ENCODE measurements at regions not wholly inside any gene's neighbourhood (a gene's known extent, or its start where the extent isn't known, plus 50 kb on each side); places are given as distances from the start of the nearest gene placed in this dataset.

- Mint-ChIP-seq H3K27ac (no peak overlapping the region), H3K36me3 (no peaks in the 10 kb centered on the region), H3K4me1 (no peaks in the 10 kb centered on the region), H3K4me3 (no peak overlapping the region), H3K9me3 (no peaks in the 10 kb centered on the region), H3K27me3 (ENCODE audit: low read depth in 3 of 3) (peaks cover 2 to 12% (median 5%) of the 10 kb centered on the region in 3 donors)
- DNase-seq: no peak
Measured at GRCh38 chr10:44786286-44786850, 124.8 kb upstream of the TMEM72 start.

GRCh38 chr10:44787480-44788075 lies 123.6 kb upstream of the TMEM72 start:
- Mint-ChIP-seq H3K27ac (no peak overlapping the region), H3K9me3 (no peaks in the 10 kb centered on the region), H3K27me3 (ENCODE audit: low read depth in 3 of 3) (peaks cover 3 to 16% (median 4%) of the 10 kb centered on the region in 3 donors), H3K4me1 (no peaks in the 10 kb centered on the region), H3K4me3 (no peak overlapping the region), H3K36me3 (no peaks in the 10 kb centered on the region)
- DNase-seq: no peak

GRCh38 chr10:44788147-44789129 lies 122.7 kb upstream of the TMEM72 start:
- H3K27me3 Mint-ChIP-seq (ENCODE audit: low read depth in 3 of 3): peaks cover 3 to 16% (median 6%) of the 10 kb centered on the region in 3 donors
- no peak for DNase-seq
- no peak overlapping the region for H3K27ac Mint-ChIP-seq
- no peak overlapping the region for H3K4me3 Mint-ChIP-seq
- H3K9me3 Mint-ChIP-seq: no peaks in the 10 kb centered on the region
- no peaks in the 10 kb centered on the region for H3K36me3 Mint-ChIP-seq
- no peaks in the 10 kb centered on the region for H3K4me1 Mint-ChIP-seq

DNA sequence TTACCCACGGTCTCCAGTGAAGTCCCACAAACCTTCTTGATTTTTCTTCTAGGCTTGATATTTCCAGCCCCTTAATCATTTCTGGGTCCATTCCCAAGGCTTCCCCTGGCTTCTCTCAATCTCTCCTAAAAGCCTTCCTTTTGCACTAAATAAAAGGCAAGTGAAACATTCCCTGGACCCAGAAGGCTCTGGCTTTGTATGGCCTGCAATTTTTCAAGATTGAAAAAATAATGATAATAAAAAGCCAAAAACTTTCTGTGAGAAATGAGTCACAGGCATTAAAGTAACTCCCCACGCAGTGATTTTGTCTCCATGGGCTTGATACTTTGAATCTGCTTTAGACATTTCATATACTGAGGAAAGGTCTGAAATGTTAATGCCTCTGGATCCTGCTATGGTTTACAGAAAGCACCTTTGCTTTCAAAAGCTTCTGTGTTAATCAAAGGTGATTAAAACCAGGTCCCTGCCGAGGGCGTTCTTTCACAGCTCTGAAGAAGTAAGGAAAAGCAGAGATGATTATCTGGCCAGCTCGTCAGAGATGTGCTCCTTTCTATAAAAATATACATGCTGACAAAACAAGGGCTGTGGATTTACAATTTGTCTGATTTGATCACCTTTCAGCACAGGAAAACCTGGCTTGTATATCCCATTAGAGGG lies 118.9 kb upstream of the TMEM72 start:
- Mint-ChIP-seq H3K4me1 (no peaks in the 10 kb centered on the region), H3K4me3 (no peak overlapping the region), H3K9me3 (no peaks in the 10 kb centered on the region), H3K36me3 (no peaks in the 10 kb centered on the region), H3K27ac (no peak overlapping the region), H3K27me3 (ENCODE audit: low read depth in 3 of 3) (peaks cover 3 to 19% (median 10%) of the 10 kb centered on the region in 3 donors)
- DNase-seq: no peak

- Mint-ChIP-seq H3K4me1 (no peaks in the 10 kb centered on the region), H3K9me3 (no peaks in the 10 kb centered on the region), H3K36me3 (no peaks in the 10 kb centered on the region), H3K27me3 (ENCODE audit: low read depth in 3 of 3) (peaks cover 5 to 18% (median 13%) of the 10 kb centered on the region in 3 donors), H3K27ac (no peak overlapping the region), H3K4me3 (no peak overlapping the region)
- no peak for DNase-seq
Measured at GRCh38 chr10:44799966-44800365, 111.2 kb upstream of the TMEM72 start.

GRCh38 chr10:44801383-44802327 lies 109.5 kb upstream of the TMEM72 start:
- DNase-seq: no peak
- no peaks in the 10 kb centered on the region for H3K4me1 Mint-ChIP-seq
- peaks cover 5 to 15% (median 11%) of the 10 kb centered on the region in 3 donors for H3K27me3 Mint-ChIP-seq (ENCODE audit: low read depth in 3 of 3)
- H3K36me3 Mint-ChIP-seq: no peaks in the 10 kb centered on the region
- no peaks in the 10 kb centered on the region for H3K9me3 Mint-ChIP-seq
- no peak overlapping the region for H3K4me3 Mint-ChIP-seq
- no peak overlapping the region for H3K27ac Mint-ChIP-seq

GRCh38 chr10:44803862-44804261 lies 107.3 kb upstream of the TMEM72 start:
- H3K4me3 Mint-ChIP-seq: no peak overlapping the region
- peaks cover 5 to 9% (median 8%) of the 10 kb centered on the region in 3 donors for H3K27me3 Mint-ChIP-seq (ENCODE audit: low read depth in 3 of 3)
- H3K9me3 Mint-ChIP-seq: no peaks in the 10 kb centered on the region
- no peaks in the 10 kb centered on the region for H3K4me1 Mint-ChIP-seq
- H3K36me3 Mint-ChIP-seq: no peaks in the 10 kb centered on the region
- H3K27ac Mint-ChIP-seq: no peak overlapping the region
- no peak for DNase-seq

GRCh38 chr10:44804661-44805060 lies 106.5 kb upstream of the TMEM72 start:
- no peak overlapping the region for H3K4me3 Mint-ChIP-seq
- peaks cover 3 to 9% (median 5%) of the 10 kb centered on the region in 3 donors for H3K27me3 Mint-ChIP-seq (ENCODE audit: low read depth in 3 of 3)

DNA sequence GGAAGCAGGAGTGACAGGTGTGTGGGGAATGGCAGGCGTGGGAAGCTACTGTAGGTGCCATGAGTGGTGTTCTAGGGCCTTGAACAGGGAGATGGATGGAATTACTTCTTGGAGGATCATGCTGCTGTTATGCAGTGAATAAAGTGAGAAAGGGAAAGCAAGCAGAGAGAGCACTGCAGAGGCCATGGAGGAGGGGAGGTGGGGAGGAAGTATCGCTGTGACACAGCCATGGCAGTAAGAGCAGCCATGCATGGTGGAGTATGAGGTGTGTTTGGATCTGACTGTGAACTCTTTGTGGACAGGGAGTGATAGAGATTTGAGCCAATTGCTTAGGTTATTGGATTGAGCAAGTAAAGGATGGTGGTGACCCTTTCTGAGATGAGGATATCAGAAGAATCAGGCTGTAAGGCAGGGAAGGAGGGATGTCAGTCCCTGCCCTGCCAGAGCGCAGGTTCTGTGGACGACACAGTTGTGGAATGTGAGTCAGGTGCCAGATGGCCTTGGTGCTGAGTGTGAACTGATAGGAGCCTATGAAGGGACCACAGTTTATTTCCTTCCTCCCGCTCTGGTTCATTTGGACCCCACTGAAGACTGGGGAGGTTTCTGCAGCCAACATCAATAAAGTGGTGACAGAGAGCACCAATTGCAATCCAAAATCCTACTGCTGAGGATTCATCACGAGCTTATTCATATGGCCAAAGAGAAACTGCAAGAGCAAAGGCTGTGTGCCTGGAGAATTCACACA lies 105.5 kb upstream of the TMEM72 start:
- H3K9me3 Mint-ChIP-seq: no peaks in the 10 kb centered on the region
- no peaks in the 10 kb centered on the region for H3K4me1 Mint-ChIP-seq
- no peak for DNase-seq
- H3K4me3 Mint-ChIP-seq: no peak overlapping the region
- H3K36me3 Mint-ChIP-seq: no peaks in the 10 kb centered on the region
- peaks cover 3 to 10% (median 5%) of the 10 kb centered on the region in 3 donors for H3K27me3 Mint-ChIP-seq (ENCODE audit: low read depth in 3 of 3)
- peak overlapping the region in 1 of 6 donors; percentile 2 for H3K27ac Mint-ChIP-seq

More at GRCh38 chr10:44804661-44805060, 106.5 kb upstream of the TMEM72 start:
- Mint-ChIP-seq H3K4me1 (no peaks in the 10 kb centered on the region), H3K27ac (no peak overlapping the region), H3K36me3 (no peaks in the 10 kb centered on the region), H3K9me3 (no peaks in the 10 kb centered on the region)
- DNase-seq: no peak

DNA sequence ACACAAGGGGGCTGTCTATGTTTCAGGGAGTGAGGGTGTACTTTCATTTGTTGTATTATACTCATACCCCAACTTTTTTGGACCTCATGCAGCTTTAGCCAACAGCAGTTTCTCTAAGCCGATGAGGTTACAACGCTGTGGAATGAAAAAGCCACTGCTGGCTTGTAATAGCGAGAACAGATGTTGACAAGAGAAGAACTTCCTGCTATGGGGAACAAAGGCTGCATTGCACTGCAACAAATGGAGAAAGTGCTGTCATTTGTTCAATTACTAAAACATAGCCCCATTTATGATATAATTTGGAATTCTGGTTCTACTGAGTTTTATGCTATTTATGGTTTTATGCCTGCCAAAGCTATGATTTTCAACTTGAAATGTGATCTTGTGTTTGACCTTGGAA lies 104.2 kb upstream of the TMEM72 start:
- Mint-ChIP-seq H3K27ac (no peak overlapping the region), H3K27me3 (ENCODE audit: low read depth in 3 of 3) (peaks cover 3 to 8% (median 5%) of the 10 kb centered on the region in 3 donors), H3K9me3 (no peaks in the 10 kb centered on the region), H3K4me3 (no peak overlapping the region), H3K4me1 (peaks cover 0 to 2% of the 10 kb centered on the region in 2 donors), H3K36me3 (no peaks in the 10 kb centered on the region)
- no peak for DNase-seq

GRCh38 chr10:44807451-44807850 lies 103.7 kb upstream of the TMEM72 start:
- DNase-seq: no peak
- no peaks in the 10 kb centered on the region for H3K9me3 Mint-ChIP-seq
- no peaks in the 10 kb centered on the region for H3K36me3 Mint-ChIP-seq
- H3K4me3 Mint-ChIP-seq: no peak overlapping the region
- peaks cover 3 to 8% (median 3%) of the 10 kb centered on the region in 3 donors for H3K27me3 Mint-ChIP-seq (ENCODE audit: low read depth in 3 of 3)
- H3K4me1 Mint-ChIP-seq: peaks cover 0 to 2% of the 10 kb centered on the region in 2 donors
- H3K27ac Mint-ChIP-seq: no peak overlapping the region

- H3K27ac Mint-ChIP-seq: no peak overlapping the region
- no peak overlapping the region for H3K4me3 Mint-ChIP-seq
- no peak for DNase-seq
- H3K9me3 Mint-ChIP-seq: no peaks in the 10 kb centered on the region
- peaks cover 0 to 2% of the 10 kb centered on the region in 2 donors for H3K4me1 Mint-ChIP-seq
- H3K36me3 Mint-ChIP-seq: no peaks in the 10 kb centered on the region
- peaks cover 0 to 5% (median 0%) of the 10 kb centered on the region in 3 donors for H3K27me3 Mint-ChIP-seq (ENCODE audit: low read depth in 3 of 3)
Measured at GRCh38 chr10:44809647-44810046, 101.5 kb upstream of the TMEM72 start.

Measured in immature natural killer cell (primary cell).